Subcutaneous abdominal adipose tissue (tissue), 5 donors: ENCODE measurements at regions not wholly inside any gene's neighbourhood (a gene's known extent, or its start where the extent isn't known, plus 50 kb on each side); places are given as distances from the start of the nearest gene placed in this dataset.
"Not testable (repeated sequence)": the region's sequence is repeated elsewhere in the genome, so short reads cannot be mapped to it uniquely, and the experiment has no call there.

Experiments
- H3K27ac ChIP-seq: one replicate; pipeline ENCODE4 v1.7.0; 2013; ENCODE audit warnings: low read depth, mild to moderate bottlenecking, inconsistent platforms, low read length, moderate library complexity
- H3K27me3 ChIP-seq, 5 donors: one replicate each; pipeline ENCODE4 v1.7.0; 2013; ENCODE audit warnings: low read length in 5 of 5, inconsistent platforms in 1 of 5; ENCODE audit not compliant: control insufficient read depth in 5 of 5, insufficient read depth in 4 of 5
- H3K36me3 ChIP-seq, 5 donors: one replicate each; pipeline ENCODE4 v1.7.0; 2013; ENCODE audit warnings: low read length in 5 of 5; ENCODE audit not compliant: control insufficient read depth in 5 of 5, insufficient read depth in 5 of 5
- H3K4me1 ChIP-seq, 5 donors: one replicate each; pipeline ENCODE4 v1.7.0; 2013; ENCODE audit warnings: low read length in 5 of 5, mild to moderate bottlenecking in 3 of 5, moderate library complexity in 1 of 5; ENCODE audit not compliant: control insufficient read depth in 5 of 5, insufficient read depth in 5 of 5
- H3K4me3 ChIP-seq, 5 donors: one replicate each; pipeline ENCODE4 v1.7.0; 2013; ENCODE audit warnings: low read length in 5 of 5, low read depth in 1 of 5
- H3K9ac ChIP-seq, 5 donors: one replicate each; pipeline ENCODE4 v1.7.0; 2013; ENCODE audit warnings: low read length in 5 of 5, mild to moderate bottlenecking in 4 of 5, moderate library complexity in 3 of 5
- H3K9me3 ChIP-seq, 5 donors: one replicate each; pipeline ENCODE4 v1.7.0; 2013; ENCODE audit warnings: low read length in 5 of 5; ENCODE audit not compliant: control insufficient read depth in 5 of 5
- donor health status: healthy.
- donor health status: healthy.
- donor health status: healthy.
- donor health status: healthy.
- donor health status: healthy.

GRCh38 chr3:127073941-127074820 lies 91.3 kb downstream of the PLXNA1 start:
- H3K36me3 ChIP-seq, result no peaks in the 10 kb centered on the region
- peaks cover 5 to 34% (median 25%) of the 10 kb centered on the region in 5 donors for H3K4me1 ChIP-seq
- peaks cover 0 to 5% (median 0%) of the 10 kb centered on the region in 5 donors for H3K9me3 ChIP-seq
- H3K9ac ChIP-seq, result no peak overlapping the region
- no peak overlapping the region for H3K4me3 ChIP-seq
- H3K27me3 ChIP-seq, result peaks cover 0 to 11% (median 3%) of the 10 kb centered on the region in 5 donors
- H3K27ac ChIP-seq, result no peak overlapping the region

DNA sequence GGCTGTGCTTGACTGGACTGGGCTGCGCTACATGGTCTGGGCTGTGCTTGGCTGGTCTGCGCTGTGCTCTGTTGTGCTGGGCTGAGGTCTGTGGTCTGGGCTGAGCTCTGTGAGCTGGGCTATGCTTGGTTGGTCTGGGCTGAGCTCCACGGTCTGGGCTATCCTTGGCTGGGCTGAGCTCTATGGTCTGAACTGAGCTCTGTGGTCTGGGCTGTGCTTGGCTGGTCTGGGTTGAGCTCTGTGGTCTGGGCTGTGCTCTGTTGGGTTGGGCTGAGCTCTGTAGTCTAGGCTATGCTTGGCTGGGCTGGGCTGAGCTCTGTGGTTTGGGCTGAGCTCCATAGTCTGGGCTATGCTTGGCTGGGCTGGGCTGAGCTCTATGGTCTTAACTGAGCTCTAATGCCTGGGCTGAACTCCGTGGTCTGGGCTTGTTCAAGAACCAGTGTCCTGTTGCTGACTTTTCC lies 92.0 kb downstream of the PLXNA1 start:
- Histone ChIP-seq H3K4me1 (peaks cover 5 to 34% (median 25%) of the 10 kb centered on the region in 5 donors), H3K36me3 (no peaks in the 10 kb centered on the region), H3K9ac (no peak overlapping the region), H3K4me3 (no peak overlapping the region), H3K27me3 (peaks cover 0 to 10% (median under 1%) of the 10 kb centered on the region in 5 donors), H3K9me3 (peaks cover 0 to 5% (median 0%) of the 10 kb centered on the region in 5 donors), H3K27ac (no peak overlapping the region)

DNA sequence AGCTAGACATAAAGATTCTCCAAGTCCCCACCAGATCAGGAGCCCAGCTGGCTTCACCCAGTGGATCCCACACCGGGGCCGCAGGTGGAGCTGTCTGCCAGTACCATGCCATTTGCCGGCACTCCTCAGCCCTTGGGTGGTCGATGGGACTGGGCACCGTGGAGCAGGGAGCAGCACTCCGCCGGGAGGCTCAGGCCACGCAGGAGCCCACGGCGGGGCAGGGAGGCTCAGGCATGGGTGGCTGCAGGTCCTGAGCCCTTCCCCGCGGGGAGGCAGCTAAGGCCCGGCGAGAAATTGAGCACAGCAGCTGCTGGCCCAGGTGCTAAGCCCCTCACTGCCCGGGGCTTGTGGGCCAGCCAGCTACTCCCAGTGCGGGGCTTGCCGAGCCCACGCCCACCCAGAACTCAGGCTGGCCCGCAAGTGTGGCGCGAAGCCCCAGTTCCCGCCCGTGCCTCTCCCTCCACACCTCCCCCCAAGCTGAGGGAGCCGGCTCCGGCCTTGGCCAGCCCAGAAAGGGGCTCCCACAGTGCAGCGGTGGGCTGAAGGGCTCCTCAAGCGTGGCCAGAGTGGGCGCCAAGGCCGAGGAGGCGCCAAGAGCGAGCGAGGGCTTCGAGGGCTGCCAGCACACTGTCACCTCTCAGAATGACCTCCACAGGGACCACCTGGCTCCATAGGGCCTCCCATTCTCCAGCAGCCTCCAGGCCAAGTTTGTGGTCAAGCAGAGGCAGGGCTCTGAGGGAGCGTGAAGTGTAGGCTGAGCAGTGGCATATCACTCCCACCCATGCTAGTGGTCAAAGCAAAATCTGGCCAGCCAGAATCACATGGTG lies 93.5 kb downstream of the PLXNA1 start:
- not testable (repeated sequence) for H3K36me3 ChIP-seq, H3K27me3 ChIP-seq, H3K4me3 ChIP-seq, H3K9ac ChIP-seq, H3K9me3 ChIP-seq, H3K27ac ChIP-seq
- peaks cover 4 to 34% (median 25%) of the 10 kb centered on the region in 5 donors for H3K4me1 ChIP-seq

GRCh38 chr3:127077068-127077467 lies 94.2 kb downstream of the PLXNA1 start:
- Histone ChIP-seq H3K9ac (no peak overlapping the region), H3K9me3 (peaks cover 0 to 5% (median 0%) of the 10 kb centered on the region in 5 donors), H3K36me3 (no peaks in the 10 kb centered on the region), H3K27ac (no peak overlapping the region), H3K27me3 (no peaks in the 10 kb centered on the region), H3K4me1 (peaks cover 4 to 32% (median 24%) of the 10 kb centered on the region in 5 donors), H3K4me3 (no peak overlapping the region)

DNA sequence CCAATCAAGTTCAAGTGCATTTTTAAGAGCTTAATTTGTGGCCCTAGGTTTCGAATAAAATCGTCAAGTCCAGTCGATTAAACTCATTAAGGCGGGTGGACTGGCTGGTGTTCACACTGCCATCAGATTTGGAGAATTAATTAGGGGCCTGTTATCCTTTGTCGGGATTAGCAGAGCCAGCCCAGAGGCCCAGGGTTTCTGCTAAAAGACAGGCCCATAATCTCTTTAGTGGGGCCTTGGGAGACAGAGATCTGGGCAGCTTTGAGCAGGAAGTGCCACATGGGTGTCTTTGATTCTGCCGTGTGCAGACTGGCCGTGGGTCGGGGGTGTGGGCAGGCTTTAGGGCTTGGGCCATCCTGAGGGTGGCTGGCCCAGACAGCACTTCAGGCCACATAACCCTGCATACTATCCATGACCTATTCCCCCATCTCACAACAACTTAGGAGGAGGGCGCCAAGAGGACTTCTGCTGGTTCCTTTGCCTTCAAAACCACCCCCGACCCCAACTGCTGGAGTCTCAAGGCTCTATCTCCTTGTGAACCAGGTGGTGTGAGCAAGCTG lies 94.7 kb downstream of the PLXNA1 start:
- H3K4me3 ChIP-seq, result no peak overlapping the region
- H3K9ac ChIP-seq, result no peak overlapping the region
- no peaks in the 10 kb centered on the region for H3K36me3 ChIP-seq
- H3K27me3 ChIP-seq, result no peaks in the 10 kb centered on the region
- peaks cover 4 to 27% (median 23%) of the 10 kb centered on the region in 5 donors for H3K4me1 ChIP-seq
- no peak overlapping the region for H3K27ac ChIP-seq
- peaks cover 0 to 5% (median 0%) of the 10 kb centered on the region in 5 donors for H3K9me3 ChIP-seq

DNA sequence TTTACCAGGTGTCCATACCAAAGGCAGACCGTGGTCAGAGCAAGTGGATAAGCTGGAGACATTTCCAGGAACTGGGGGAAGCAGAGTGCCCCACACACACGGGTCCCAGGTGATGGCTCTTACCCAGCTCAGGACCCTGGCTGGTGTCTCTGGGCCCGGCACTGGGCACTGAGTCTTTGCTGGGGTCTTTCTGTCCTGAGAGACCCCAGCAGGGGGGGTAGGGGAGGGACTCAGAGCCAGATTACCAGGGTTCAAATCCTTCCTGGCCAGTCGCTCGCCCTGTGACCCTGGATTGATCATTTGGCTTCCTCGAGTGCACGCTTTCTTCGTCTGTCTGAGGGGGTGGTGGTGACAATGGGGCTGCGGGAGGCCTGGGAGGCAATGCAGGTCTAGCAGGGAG lies 95.7 kb downstream of the PLXNA1 start:
- Histone ChIP-seq H3K4me1 (peaks cover 4 to 16% (median 13%) of the 10 kb centered on the region in 5 donors), H3K27ac (no peak overlapping the region), H3K4me3 (no peak overlapping the region), H3K9ac (no peak overlapping the region), H3K36me3 (no peaks in the 10 kb centered on the region), H3K9me3 (peaks cover 0 to 5% (median 0%) of the 10 kb centered on the region in 5 donors), H3K27me3 (no peaks in the 10 kb centered on the region)

DNA sequence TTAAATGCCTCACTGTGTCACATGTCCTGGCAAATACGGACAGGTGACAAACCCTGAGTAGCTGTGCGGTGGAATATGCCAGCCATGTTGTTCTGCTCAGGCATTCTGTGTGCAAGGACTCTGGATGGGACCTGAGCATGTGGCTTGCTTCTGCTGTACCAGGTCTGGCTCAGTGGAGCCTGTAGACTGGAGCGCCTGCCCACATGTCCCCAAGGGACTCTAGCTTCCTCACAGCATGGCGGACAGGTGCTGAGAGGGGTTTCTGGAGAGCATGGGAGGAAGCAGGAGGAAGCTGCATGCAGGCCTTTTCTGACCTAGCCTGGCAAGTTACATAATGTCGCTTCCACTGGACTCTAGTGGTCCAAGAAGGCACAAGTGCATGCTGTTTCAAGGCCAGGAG lies 96.3 kb downstream of the PLXNA1 start:
- no peaks in the 10 kb centered on the region for H3K36me3 ChIP-seq
- peaks cover 0 to 5% (median 0%) of the 10 kb centered on the region in 5 donors for H3K9me3 ChIP-seq

DNA sequence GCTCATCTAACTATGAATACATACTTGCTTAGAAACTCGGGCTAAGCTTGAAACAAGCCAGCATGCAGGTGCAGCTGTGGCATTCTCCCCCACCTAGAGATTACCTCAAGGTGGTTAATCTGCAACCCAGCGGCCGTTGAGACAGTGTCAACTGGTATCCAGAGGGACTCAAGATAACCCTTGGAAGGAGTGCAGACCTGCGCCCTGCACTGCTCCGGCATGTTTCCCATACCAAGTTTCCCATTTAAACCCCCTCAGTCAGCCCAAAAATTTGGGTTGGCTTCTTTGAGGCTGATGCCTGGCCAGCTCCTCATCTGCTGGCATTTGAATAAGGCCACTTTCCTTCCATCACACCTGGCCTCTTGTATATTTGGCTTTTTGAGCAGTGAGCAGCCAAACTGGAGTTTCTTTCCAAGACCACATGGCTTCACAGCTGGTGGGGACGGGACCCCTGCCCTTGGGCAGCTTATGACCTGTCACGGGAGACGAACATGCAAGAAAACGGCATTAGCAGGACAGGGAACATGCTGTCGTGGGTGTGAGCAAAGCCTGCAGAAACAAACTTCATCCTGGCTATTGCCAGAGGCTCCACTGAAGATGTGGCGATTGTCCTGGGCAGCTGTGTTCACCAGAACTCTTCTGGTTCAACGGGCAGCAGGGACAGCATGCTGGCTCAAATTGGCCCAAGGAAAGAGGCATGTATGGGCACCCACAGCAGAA lies 98.2 kb downstream of the PLXNA1 start:
- no peaks in the 10 kb centered on the region for H3K36me3 ChIP-seq
- no peaks in the 10 kb centered on the region for H3K4me1 ChIP-seq
- no peak overlapping the region for H3K4me3 ChIP-seq
- no peak overlapping the region for H3K27ac ChIP-seq
- no peak overlapping the region for H3K9ac ChIP-seq
- H3K27me3 ChIP-seq, result no peaks in the 10 kb centered on the region
- no peaks in the 10 kb centered on the region for H3K9me3 ChIP-seq

More for the DNA sequence above, 96.3 kb downstream of the PLXNA1 start:
- peaks cover 2 to 10% (median 7%) of the 10 kb centered on the region in 5 donors for H3K4me1 ChIP-seq
- no peaks in the 10 kb centered on the region for H3K27me3 ChIP-seq
- no peak overlapping the region for H3K27ac ChIP-seq
- no peak overlapping the region for H3K4me3 ChIP-seq
- H3K9ac ChIP-seq, result no peak overlapping the region

GRCh38 chr3:127082066-127082465 lies 99.2 kb downstream of the PLXNA1 start:
- Histone ChIP-seq H3K27ac (no peak overlapping the region), H3K27me3 (no peaks in the 10 kb centered on the region), H3K9me3 (no peaks in the 10 kb centered on the region)

More at GRCh38 chr3:127082066-127082465, 99.2 kb downstream of the PLXNA1 start:
- no peaks in the 10 kb centered on the region for H3K36me3 ChIP-seq
- H3K4me1 ChIP-seq, result no peaks in the 10 kb centered on the region
- no peak overlapping the region for H3K9ac ChIP-seq
- no peak overlapping the region for H3K4me3 ChIP-seq
